ENCODE measurements at regions not wholly inside any gene's neighbourhood (a gene's known extent, or its start where the extent isn't known, plus 50 kb on each side); places are given as distances from the start of the nearest gene placed in this dataset.

GRCh38 chr2:58730764-58731487, 489.8 kb upstream of the FANCL start:
- no peaks in the 10 kb centered on the region for H4K20me1 ChIP-seq (ENCODE audit: insufficient read depth)
- TF ChIP-seq EZH2phosphoT487 (IDR thresholded peaks at IDR 0.05; ENCODE audit: insufficient read depth, low read depth) = no peak
- TF ChIP-seq EZH2 (IDR thresholded peaks at IDR 0.05; ENCODE audit: insufficient read depth, poor library complexity, severe bottlenecking) = no peak
- H3K4me3 ChIP-seq = no peak overlapping the region
- H3F3A ChIP-seq (ENCODE audit: insufficient read depth) = no peaks in the 10 kb centered on the region
- in situ Hi-C loops (cut with MboI) = no loop called here
- H3K79me2 ChIP-seq (ENCODE audit: insufficient read depth) = no peaks in the 10 kb centered on the region
- no peak overlapping the region for H3K9ac ChIP-seq
- H3K27me3 ChIP-seq (replicated peaks; ENCODE audit: insufficient read depth) = no peaks in the 10 kb centered on the region
- H3K4me1 ChIP-seq (ENCODE audit: insufficient read depth) = no peaks in the 10 kb centered on the region; the same call in 1 of the 2 replicates
- no peaks in the 10 kb centered on the region for H3K9me2 ChIP-seq (ENCODE audit: insufficient read depth)
- H2AFZ ChIP-seq = no peak overlapping the region
- H3K4me2 ChIP-seq (ENCODE audit: unreplicated experiment) = no peak overlapping the region
- no peaks in the 10 kb centered on the region for H3K9me3 ChIP-seq (ENCODE audit: low read depth)
- DNase-seq = no peak
- no peaks in the 10 kb centered on the region for H3K36me3 ChIP-seq (ENCODE audit: low read depth)
- no peak overlapping the region for H3K27ac ChIP-seq
- 26 to 32% methylated on average over 5 of the region's 5 CpGs for WGBS, 2 experiments (ENCODE audit: low coverage in 1 of 2, low lambda C conversion rate in 2 of 2, missing lambda C conversion rate in 2 of 2)

GRCh38 chr2:58727981-58728656, 487.0 kb upstream of the FANCL start:
- no peak overlapping the region for H3K4me2 ChIP-seq (ENCODE audit: unreplicated experiment)
- no peak overlapping the region for H3K4me3 ChIP-seq
- in situ Hi-C loops (cut with MboI) = no loop called here
- WGBS, 2 experiments (ENCODE audit: low coverage in 1 of 2, low lambda C conversion rate in 2 of 2, missing lambda C conversion rate in 2 of 2) = 80 to 97% methylated on average over 2 of the region's 2 CpGs
- TF ChIP-seq EZH2phosphoT487 (IDR thresholded peaks at IDR 0.05; ENCODE audit: insufficient read depth, low read depth) (no peak), EZH2 (IDR thresholded peaks at IDR 0.05; ENCODE audit: insufficient read depth, poor library complexity, severe bottlenecking) (no peak)
- H3K79me2 ChIP-seq (ENCODE audit: insufficient read depth) = no peaks in the 10 kb centered on the region
- no peaks in the 10 kb centered on the region for H3K4me1 ChIP-seq (ENCODE audit: insufficient read depth)
- H4K20me1 ChIP-seq (ENCODE audit: insufficient read depth) = no peaks in the 10 kb centered on the region
- H3F3A ChIP-seq (ENCODE audit: insufficient read depth) = no peaks in the 10 kb centered on the region
- no peak overlapping the region for H3K27ac ChIP-seq
- no peaks in the 10 kb centered on the region for H3K9me2 ChIP-seq (ENCODE audit: insufficient read depth)
- no peaks in the 10 kb centered on the region for H3K36me3 ChIP-seq (ENCODE audit: low read depth)
- no peak overlapping the region for H3K9ac ChIP-seq
- no peak for DNase-seq
- H3K9me3 ChIP-seq (ENCODE audit: low read depth) = no peaks in the 10 kb centered on the region
- H2AFZ ChIP-seq = no peak overlapping the region
- no peaks in the 10 kb centered on the region for H3K27me3 ChIP-seq (replicated peaks; ENCODE audit: insufficient read depth)

GRCh38 chr2:58721912-58722591, 480.9 kb upstream of the FANCL start:
- Histone ChIP-seq H2AFZ (no peak overlapping the region), H3K9ac (no peak overlapping the region), H3K4me1 (ENCODE audit: insufficient read depth) (no peaks in the 10 kb centered on the region), H3K9me2 (ENCODE audit: insufficient read depth) (no peaks in the 10 kb centered on the region), H3K27me3 (replicated peaks; ENCODE audit: insufficient read depth) (peaks cover 30% of the 10 kb centered on the region), H3K36me3 (ENCODE audit: low read depth) (no peaks in the 10 kb centered on the region), H4K20me1 (ENCODE audit: insufficient read depth) (no peaks in the 10 kb centered on the region), H3K79me2 (ENCODE audit: insufficient read depth) (no peaks in the 10 kb centered on the region), H3K4me2 (ENCODE audit: unreplicated experiment) (no peak overlapping the region), H3K27ac (no peak overlapping the region), H3F3A (ENCODE audit: insufficient read depth) (no peaks in the 10 kb centered on the region), H3K4me3 (no peak overlapping the region), H3K9me3 (ENCODE audit: low read depth) (no peaks in the 10 kb centered on the region)
- DNase-seq = no peak
- no peak for TF ChIP-seq EZH2phosphoT487 (IDR thresholded peaks at IDR 0.05; ENCODE audit: insufficient read depth, low read depth)
- no peak for TF ChIP-seq EZH2 (IDR thresholded peaks at IDR 0.05; ENCODE audit: insufficient read depth, poor library complexity, severe bottlenecking)
- 31 to 37% methylated on average over 4 of the region's 4 CpGs for WGBS, 2 experiments (ENCODE audit: low coverage in 1 of 2, low lambda C conversion rate in 2 of 2, missing lambda C conversion rate in 2 of 2)
- in situ Hi-C loops (cut with MboI) = no loop called here

GRCh38 chr2:58720770-58721697, 479.9 kb upstream of the FANCL start:
- no peak for TF ChIP-seq EZH2 (IDR thresholded peaks at IDR 0.05; ENCODE audit: insufficient read depth, poor library complexity, severe bottlenecking)
- no peak for TF ChIP-seq EZH2phosphoT487 (IDR thresholded peaks at IDR 0.05; ENCODE audit: insufficient read depth, low read depth)
- Histone ChIP-seq H3F3A (ENCODE audit: insufficient read depth) (no peaks in the 10 kb centered on the region), H4K20me1 (ENCODE audit: insufficient read depth) (no peaks in the 10 kb centered on the region), H3K27ac (no peak overlapping the region), H3K4me3 (no peak overlapping the region), H3K36me3 (ENCODE audit: low read depth) (no peaks in the 10 kb centered on the region), H3K4me1 (ENCODE audit: insufficient read depth) (no peaks in the 10 kb centered on the region), H3K9me2 (ENCODE audit: insufficient read depth) (no peaks in the 10 kb centered on the region), H3K9me3 (ENCODE audit: low read depth) (no peaks in the 10 kb centered on the region), H3K9ac (no peak overlapping the region), H3K79me2 (ENCODE audit: insufficient read depth) (no peaks in the 10 kb centered on the region), H2AFZ (no peak overlapping the region), H3K27me3 (replicated peaks; ENCODE audit: insufficient read depth) (peaks cover 30% of the 10 kb centered on the region), H3K4me2 (ENCODE audit: unreplicated experiment) (no peak overlapping the region)
- in situ Hi-C loops (cut with MboI) = no loop called here
- 33 to 36% methylated on average over 9 of the region's 9 CpGs for WGBS, 2 experiments (ENCODE audit: low coverage in 1 of 2, low lambda C conversion rate in 2 of 2, missing lambda C conversion rate in 2 of 2)
- no peak for DNase-seq

Data from GM23248 (cell line).